ENCODE measurements at regions not wholly inside any gene's neighbourhood (a gene's known extent, or its start where the extent isn't known, plus 50 kb on each side); places are given as distances from the start of the nearest gene placed in this dataset.

DNA sequence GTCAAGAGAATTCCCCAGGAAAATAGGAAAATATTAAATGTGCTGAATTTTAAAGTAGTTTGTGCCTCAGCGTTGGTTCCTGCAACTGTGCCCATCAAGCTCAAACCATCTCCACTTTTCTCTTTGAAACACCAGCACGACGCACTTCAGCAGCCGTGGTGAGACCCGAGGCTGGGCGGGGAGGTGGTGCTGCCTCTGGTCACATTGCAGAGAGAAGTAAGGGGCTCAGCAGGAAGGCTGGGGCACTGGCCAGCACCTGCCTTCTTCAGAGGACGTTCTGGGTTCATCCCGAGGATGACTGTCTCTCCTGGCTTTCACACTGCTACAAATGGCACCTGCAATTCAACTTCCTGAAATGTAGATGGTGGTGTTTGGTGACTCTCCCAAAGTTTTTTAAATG lies 323.7 kb upstream of the SALL3 start:
- DNase-seq (ENCODE audit: low read depth) = no peak

DNA sequence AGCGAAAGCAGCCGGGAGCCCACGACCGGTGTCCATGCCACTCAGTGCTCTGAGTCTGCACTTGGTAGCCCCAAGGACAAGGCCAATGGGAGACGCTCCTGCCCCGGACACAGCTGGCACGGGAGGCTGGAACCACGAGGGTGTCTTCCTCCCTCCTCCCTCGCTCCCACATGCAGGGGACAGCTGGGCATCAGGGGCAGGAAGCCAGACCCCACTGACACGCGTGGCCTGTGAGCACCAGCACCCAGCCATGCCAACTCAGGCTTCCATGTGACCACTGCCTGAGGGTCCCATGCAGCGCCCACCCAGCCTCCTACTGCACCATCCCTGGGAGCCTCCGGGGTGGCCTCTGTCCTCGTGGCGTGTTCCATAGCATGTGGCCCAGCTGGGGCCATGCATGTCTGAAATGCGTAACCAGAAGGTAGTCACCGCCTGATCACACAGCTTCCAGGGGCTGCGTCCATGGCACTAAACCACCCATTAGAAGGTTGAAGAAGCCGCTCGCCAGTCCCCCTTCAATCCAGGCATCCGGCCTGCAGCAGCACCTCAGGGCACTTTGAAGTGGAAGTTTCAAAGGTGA lies 323.2 kb upstream of the SALL3 start:
- no peak for DNase-seq (ENCODE audit: low read depth)

DNA sequence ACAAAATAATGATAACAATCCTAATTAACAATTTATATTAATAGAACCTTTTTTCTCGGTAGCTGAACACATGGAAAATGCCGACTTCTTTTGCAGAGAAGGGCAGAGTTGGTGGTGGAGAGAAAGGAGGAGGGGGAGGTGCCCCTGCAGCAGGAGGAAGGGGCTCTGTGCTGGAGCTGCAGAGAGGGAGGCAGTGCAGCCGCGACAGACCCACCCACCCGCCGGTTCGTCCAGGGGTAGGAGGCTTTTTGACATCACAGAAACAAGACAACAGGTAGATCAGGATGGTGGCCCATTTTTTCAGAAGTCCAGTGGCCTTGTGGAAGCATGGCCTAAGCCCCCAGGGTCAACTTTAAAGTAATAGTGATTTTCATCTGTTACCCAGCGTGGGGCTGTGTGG lies 321.1 kb upstream of the SALL3 start:
- no peak for DNase-seq (ENCODE audit: low read depth)

DNA sequence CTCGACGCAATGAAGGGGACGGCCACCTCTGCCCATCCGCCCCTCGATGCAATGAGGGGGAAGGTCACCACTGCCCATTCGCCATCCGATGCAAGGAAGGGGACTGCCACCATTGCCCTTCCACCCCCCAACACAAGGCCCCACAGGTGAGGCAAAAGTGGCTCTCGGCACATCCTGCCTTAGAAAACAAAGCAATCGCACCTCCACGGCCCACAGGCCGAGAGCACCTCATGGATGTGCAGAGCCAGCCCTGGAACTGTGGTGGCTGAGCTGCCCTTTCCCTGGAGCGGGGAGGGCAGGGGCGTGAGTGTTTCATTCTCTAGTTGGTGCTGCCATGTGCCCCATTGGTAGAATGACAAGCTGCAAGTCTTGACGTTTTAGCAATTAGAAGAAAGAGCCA lies 320.6 kb upstream of the SALL3 start:
- no peak for DNase-seq (ENCODE audit: low read depth)

DNA sequence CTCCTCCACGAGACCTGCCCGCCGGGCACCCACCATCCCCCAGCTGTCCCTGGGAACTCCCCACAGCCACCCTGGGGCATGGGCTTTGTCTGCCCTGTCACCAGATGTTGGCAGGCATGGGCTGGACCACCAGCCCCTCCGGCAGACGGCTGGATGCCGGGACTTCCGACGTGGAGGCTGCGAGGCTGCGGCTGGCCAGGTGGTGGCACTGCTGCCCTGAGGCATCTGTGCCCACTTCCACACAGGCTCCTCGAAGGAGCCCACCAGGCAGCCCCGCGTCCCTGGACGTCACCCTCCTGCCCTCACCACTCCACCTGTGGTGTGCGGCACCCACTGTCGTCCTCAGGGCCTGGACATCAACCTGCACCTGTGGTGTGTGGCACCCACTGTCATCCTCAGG lies 319.9 kb upstream of the SALL3 start:
- DNase-seq (ENCODE audit: low read depth) = no peak

DNA sequence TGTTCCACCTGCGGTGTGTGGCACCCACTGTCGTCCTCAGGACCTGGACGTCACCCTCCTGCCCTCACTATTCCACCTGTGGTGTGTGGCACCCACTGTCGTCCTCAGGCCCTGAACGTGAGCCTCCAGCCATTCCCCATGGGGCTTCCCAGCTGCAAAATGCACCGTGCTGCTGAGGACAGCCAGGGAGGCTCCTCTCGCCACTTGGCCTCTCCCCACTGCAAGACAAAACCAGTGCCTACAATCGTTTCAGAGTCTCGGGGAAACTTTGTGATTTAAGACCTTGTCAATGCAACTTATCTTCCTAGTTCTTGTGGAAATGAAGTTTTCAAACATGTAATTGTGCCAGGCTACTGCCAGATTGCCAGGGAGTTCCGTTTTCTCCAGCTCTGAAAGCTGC lies 319.3 kb upstream of the SALL3 start:
- DNase-seq (ENCODE audit: low read depth) = no peak

DNA sequence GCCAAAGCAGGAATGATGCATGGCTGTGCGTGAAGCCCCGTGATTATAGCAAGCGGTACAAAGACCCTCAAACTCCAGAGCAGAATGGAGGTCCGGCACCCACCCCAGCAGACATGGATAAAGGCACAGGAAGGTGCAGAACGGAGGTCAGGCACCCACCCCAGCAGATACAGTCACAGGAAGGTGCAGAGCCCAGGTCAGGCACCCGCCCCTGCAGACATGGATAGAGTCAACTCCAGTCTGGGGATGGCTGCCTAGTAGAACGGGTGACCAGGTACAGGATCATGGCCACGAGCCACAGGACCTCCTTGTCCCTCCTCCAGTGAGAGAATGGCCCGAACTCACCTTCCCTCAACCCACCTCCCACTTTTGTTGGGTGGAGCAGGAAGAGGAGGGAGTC lies 318.3 kb upstream of the SALL3 start:
- no peak for DNase-seq (ENCODE audit: low read depth)

DNA sequence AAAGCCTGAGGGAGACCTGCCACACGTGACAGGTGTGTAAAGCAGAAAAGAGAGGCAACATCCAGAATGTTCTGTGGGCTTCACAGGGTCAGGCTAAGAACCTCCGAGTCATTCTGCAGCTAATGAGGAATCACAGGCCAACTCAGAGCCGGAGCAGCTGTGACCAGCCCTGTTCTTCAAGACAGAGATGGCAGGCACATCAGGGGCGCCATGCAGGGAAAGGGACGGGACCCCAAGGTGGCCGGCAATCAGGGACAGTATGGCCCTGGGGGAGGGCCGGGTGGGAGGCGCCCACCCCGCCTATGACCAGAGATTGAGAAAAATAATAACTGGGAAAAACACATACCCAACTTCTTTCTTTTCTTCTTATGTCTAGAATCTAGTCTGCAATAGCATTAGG lies 316.7 kb upstream of the SALL3 start:
- no peak for DNase-seq (ENCODE audit: low read depth)

DNA sequence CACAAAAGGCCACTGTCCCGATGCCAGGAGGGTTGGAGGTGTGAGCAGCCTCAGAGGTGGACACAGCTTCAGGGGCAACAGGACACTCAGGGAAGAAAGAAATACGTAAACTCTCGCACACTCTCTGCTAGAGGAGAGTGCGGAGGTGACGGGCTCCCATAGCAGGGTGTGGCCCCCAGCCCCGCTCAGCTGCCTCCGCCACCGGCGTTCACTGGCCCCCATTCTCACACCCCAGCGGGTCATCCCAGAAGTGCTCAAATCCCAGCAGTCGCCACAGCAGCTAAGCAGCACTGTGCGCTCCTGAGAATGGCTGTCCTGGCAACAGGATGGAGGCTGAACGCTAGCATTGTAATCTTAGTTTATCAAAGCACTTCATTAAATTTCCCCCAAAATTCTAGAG lies 315.6 kb upstream of the SALL3 start:
- DNase-seq (ENCODE audit: low read depth) = no peak

DNA sequence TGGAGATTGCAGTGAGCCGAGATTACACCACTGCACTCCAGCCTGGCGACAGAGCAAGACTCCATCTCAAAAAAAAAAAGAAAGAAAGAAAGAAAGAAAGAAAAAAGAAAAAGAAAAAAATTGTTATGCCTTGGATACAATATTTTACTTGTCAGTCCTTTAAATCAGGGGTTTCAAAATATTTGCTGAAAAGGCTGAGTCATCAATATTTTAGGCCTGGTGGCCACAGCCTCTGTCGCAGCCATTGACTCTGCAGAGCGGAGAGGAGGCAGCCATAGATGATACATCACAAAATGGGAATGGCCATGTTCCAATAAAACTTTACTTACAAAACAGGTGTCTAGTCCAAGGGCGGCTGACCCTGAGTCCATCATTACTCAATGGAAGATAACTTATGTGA lies 314.8 kb upstream of the SALL3 start:
- no peak for DNase-seq (ENCODE audit: low read depth)

DNA sequence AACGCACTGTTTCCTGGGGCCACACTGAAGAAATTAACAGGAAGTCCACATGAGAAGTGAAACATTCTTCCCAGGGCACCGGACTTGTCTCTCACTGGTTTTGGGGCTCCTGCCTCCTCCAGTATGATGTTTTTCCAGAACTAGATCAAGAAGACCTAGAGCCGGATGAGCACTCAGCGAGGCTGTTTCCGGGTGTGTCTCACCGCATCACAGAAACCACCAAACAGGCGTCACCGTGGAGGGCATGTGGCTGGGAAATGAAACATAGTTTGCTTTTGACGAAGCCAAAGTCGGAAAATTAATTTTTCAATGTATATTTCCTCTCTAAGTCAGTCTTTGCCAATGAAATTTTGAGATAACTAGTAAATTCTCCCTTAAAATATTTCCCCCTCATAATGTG lies 314.0 kb upstream of the SALL3 start:
- no peak for DNase-seq (ENCODE audit: low read depth)

DNA sequence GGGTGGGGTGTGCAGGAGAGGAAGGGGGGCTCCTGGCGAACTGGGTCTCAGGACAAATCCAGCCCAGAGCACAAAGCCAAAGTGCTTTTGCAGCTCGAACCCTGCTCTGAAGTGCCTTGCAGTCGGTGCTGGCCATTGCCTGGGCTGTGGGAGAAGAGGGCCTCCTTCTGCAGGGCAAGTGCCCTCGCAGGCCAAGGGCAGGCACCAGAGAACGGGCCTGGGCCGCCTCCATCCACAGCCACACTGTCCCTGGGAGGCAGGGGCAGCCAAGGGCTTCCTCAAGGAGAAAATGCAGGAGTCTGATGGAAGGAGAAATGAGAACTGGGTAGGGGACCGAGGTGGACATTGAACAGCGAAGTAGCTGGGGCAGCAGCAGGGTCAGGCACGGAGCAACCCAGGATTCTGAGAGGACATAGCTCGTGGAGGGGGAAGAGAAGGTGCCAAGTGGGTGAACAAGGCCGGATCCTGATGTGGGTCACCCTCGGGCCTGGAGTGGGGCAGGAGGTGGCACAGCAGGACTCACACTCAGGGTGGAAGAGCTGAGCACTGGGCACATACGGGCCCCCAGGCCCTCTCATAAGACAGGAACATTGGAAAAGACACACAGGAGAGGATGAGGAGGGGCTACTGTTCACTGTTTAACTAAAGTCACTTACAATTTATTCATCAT lies 312.8 kb upstream of the SALL3 start:
- no peak for DNase-seq (ENCODE audit: low read depth)

DNA sequence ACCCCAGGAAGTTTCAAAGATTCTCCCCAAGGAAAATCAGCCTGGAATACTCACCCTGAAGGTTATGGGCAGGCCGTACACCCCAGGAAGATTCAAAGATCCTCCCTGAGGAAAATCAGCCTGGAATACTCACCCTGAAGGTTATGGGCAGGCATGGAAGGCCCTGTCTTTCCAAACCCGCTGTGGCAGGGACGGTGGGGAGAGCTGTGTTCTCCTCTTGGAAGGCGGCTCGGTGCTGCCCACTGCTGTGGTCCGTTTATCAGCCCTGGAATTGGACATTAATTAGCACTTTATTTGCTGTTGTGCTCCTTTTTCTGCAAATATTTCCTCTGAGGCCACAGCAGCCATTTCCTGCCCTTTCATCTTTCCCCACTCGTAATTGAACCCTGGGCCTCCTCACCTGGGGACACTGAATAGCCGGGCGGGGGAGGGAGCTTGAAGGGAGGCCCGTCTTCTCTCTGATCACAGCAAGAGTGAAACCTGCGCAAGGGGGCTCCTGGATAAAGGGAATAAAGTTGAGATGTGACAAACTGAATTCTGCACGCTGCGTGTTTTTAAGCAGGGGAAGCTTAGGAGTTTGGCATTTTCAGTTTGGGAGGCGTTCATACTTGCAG lies 308.7 kb upstream of the SALL3 start:
- no peak for DNase-seq (ENCODE audit: low read depth)

DNA sequence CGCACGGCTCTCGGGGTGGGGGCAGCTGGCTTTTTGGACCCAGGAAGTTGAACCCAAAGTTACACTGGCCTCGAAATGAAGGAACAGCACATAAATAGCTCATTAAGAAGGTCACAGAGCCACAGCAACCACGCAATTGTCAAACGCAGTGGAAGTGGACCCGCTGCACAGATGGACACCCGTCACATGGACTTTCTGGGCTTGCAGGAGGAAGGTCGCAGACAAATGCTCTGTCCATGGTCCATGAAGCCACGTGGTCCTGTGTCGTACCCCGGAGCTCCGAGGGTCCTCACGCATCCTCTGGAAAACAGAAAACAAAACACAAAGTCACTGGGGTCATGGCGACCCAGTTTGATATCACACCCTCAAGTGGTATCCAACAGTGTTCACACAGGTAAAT lies 308.1 kb upstream of the SALL3 start:
- no peak for DNase-seq (ENCODE audit: low read depth)

DNA sequence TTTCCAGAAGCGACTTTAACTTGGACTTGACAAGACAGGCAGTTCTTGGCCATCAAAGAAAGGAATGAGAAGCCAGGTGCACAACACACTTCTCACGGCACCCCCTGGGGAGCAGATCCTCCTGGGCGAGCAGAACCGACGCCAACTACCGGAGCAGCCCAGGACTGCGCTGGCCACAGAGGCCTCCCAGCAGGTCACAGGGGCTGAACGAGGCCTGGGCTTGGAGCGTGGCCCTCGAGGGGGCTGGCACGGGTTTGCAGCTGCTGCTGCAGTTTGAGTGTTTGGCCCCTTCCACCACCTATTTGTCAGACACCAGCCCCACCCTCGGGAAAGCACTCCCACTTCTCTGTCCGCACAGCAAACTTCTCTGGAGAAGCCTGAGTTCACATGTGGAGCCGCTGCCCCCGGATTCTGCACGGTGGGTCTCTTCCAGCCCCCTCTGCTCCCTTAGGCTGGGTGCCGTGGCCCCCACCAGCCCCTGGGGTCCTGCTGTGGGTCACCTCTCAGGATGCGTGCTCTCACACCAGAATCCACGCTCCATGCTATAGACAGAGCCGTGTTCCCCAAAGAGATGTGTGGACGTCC lies 306.7 kb upstream of the SALL3 start:
- DNase-seq (ENCODE audit: low read depth) = no peak

DNA sequence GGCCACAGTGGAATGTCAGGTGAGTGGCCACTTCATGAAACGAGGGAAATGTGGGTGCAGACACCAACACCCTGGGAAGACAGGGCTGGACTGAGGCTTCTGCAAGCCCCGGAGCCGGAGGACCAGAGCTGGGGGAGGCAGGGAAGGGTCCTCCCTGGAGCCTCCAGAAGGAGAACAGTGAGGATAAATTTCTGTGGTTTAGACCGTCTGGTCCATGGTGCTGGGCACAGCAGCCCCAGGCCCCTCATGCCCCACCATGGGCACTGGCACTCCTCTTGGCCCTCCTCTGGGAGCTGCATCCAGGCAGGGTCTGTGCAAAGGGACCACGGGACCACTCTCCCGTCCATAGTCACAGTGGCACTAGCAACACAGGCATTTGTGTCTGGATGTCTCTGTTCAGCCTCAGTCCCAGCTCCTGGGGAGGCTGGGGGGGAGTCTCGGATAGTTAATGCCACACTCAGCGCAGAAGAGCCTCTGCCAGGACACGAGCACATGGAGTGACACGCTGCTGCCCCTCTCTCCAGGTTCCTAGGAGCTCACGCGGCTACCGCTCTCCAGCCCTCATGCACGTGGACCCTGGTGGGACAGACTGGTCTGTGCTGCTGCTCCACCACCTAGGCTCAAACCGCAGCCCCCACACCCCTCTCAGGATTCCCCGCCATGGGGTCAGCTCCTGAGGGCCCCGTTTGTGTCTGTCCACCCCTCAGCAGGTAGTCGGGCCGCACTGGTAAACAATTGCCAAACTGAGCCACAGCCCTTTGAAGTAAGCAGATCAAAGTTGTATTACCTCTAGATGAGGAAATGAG lies 305.9 kb upstream of the SALL3 start:
- no peak for DNase-seq (ENCODE audit: low read depth)

DNA sequence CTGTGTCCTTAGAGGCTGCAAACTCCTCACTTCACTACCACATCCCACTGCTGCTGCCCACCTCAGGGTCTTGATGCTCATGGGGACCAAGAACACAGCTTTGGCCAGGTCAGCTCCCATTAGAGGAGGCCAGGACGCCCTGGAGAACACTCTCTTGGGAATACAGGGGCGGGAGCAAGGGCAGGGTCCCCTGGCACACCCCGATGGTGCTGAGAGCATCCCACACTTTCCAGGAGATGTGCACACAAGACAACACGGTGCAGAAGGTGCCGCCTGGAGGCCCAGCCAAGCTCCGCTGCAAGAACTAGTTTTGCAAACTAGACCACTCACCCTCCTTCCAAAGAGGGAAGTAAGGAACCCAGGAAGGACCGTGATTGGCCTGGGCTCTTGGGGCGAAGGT lies 304.4 kb upstream of the SALL3 start:
- no peak for DNase-seq (ENCODE audit: low read depth)

DNA sequence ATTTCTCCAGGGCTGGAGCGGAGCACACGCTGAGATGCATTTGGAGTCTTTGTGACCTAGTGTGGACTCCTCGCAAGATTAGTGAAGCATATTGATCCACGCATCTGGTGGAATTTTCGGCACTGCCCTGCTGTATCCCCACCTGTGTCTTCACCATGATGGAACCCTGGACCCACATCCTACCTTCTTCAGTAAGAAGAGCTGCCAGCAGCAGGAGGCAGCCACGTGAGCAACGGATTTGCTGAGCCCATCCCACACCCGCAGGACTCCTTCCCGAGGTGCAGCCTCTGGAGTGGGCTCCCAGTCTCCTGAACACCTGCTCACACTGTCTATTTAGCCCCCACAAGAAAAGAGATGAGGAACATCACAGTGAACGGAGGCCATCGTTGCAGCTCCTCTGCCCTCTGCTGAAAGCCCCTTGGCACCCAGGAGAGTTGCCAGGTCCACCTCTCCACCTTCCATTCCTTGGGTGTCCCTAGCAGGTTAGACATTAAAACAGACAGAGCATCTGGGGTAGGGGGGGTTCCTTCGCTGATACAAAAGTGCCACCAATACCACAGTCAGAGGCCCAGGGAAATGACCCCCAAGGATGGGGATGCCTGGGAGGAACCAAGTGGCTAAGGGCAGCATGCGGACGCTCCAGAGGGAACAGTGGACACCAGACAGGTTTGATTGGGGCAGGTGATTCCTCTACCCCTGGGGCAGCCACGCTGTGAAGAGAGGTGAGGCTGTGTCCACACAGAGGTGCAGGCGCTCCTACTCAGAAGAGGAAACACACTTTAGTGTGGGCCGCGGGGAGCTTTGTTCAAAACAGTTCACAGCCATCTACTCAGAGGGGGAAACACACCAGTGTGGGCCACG lies 302.8 kb upstream of the SALL3 start:
- DNase-seq (ENCODE audit: low read depth) = no peak

DNA sequence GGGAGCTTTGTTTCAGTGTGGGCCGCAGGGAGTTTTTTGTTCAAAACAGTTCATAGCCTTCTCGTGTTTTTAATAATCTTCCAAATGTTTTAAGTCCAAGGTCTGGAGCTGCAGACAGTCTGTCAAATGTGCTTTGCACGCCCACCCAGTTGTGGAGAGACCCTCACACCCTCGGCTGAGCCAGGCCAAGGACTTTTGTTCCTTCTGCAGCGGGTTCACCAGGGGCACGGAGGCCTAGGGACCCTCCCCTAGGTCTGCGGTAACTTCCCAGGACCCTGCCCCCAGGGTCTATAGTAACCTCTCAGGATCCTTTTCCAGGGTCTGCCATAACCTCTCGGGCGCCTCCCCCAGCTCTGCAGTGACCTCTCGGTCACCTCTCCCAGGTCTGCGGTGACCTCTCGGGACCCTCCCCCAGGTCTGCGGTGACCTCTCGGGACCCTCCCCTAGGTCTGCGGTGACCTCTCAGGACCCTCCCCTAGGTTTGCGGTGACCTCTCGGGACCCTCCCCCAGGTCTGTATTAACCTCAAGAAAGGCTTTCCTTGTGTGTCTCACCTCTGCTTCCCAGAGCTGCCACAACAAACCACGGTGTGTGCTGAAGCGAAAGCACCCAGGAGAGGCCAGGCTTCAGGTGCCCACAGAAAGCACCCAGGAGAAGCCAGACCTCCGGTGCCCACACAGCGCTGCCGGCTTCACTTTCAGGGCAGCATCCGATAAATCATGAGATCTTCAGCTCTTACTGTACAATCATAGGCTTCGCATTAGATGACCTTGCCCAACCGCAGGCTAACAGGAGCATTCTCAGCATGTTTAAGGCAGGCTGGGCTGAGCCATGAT lies 301.9 kb upstream of the SALL3 start:
- DNase-seq (ENCODE audit: low read depth) = no peak

DNA sequence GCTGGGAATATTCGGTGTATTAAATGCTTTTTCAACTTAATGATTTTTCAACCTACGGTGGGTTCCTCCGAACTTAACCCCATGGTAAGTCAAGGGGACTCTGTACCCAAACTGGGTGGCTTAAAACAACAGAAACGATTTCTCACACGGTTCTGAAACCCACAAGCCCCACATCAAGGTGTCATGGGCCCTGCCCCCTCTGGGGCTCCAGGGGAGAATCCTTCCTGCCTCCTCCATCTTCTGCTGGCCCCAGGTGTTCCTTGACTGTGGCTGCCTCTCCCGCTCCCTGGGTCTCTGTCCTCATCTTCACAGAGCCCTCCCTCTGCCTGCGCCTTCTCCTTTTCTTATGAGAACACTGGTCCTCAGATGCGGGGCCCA lies 301.3 kb upstream of the SALL3 start:
- DNase-seq (ENCODE audit: low read depth) = no peak

DNA sequence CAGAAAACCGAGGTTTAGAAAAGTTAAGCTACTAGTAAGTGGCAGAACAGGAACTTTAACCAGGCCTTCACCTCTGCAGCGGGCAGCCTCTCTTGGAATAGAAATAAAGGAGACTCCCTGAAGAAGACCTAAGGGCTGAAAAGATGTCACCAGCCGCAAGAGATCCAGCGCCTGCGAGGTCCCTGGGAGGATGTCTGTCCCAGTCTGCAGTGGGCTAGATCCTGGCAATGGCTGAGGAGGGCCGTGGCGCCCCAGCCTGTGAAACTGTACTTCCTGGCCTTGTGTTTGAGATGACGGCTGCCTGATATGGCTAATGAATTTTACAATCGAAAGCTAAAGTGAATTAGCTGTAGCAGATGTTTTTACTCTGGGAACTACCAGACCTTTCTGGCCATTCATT lies 300.6 kb upstream of the SALL3 start:
- no peak for DNase-seq (ENCODE audit: low read depth)
